Esophagus squamous epithelium (tissue), 4 donors: ENCODE measurements at regions not wholly inside any gene's neighbourhood (a gene's known extent, or its start where the extent isn't known, plus 50 kb on each side); places are given as distances from the start of the nearest gene placed in this dataset.

Experiments used
- POLR2A ChIP-seq, 4 donors: fragments of 450-650 bp; IDR thresholded peaks; one replicate each; pipeline ENCODE4 v1.6.1; 2017; ENCODE audit warnings: antibody characterized with exemption in 4 of 4, mild to moderate bottlenecking in 4 of 4, moderate library complexity in 3 of 4
- TF ChIP-seq, protein P1 (sequence below), 6 experiments: fragments of 450-650 bp in 4 of 6; fragments of 200-600 bp in 2 of 6; sonication (generic) in 2 of 6; IDR thresholded peaks; one replicate each; pipeline ENCODE4 v1.5.1; 2016 to 2019; ENCODE audit warnings: antibody characterized with exemption in 6 of 6, mild to moderate bottlenecking in 4 of 6, moderate library complexity in 4 of 6

GRCh38 chr3:30289324-30289723 is 317.1 kb upstream of the TGFBR2 start:
- TF ChIP-seq, protein P1, sequence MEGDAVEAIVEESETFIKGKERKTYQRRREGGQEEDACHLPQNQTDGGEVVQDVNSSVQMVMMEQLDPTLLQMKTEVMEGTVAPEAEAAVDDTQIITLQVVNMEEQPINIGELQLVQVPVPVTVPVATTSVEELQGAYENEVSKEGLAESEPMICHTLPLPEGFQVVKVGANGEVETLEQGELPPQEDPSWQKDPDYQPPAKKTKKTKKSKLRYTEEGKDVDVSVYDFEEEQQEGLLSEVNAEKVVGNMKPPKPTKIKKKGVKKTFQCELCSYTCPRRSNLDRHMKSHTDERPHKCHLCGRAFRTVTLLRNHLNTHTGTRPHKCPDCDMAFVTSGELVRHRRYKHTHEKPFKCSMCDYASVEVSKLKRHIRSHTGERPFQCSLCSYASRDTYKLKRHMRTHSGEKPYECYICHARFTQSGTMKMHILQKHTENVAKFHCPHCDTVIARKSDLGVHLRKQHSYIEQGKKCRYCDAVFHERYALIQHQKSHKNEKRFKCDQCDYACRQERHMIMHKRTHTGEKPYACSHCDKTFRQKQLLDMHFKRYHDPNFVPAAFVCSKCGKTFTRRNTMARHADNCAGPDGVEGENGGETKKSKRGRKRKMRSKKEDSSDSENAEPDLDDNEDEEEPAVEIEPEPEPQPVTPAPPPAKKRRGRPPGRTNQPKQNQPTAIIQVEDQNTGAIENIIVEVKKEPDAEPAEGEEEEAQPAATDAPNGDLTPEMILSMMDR (IDR thresholded peaks at IDR 0.05), result no peak
- TF ChIP-seq POLR2A (IDR thresholded peaks at IDR 0.05), result no peak
